Stimulated activated CD4-positive, alpha-beta T cell treated with anti-CD3 and anti-CD28 coated beads, Interleukin-12 subunit alpha, Interleukin-12 subunit beta, amount 100 ng/mL, for 4 hours (primary cell): ENCODE measurements at regions not wholly inside any gene's neighbourhood (a gene's known extent, or its start where the extent isn't known, plus 50 kb on each side); places are given as distances from the start of the nearest gene placed in this dataset.

Experiments
- DNase-seq: peaks from one replicate; pipeline ENCODE4 v3.0.0-alpha.2; 2020

- DNase-seq: no peak
These were observed 270.8 kb upstream of the NT5C1B start for GRCh38 chr2:18860179-18860578.

- DNase-seq: no peak
These were observed 267.4 kb upstream of the NT5C1B start for GRCh38 chr2:18856765-18857164.

- no peak for DNase-seq
These were observed 265.7 kb upstream of the NT5C1B start for GRCh38 chr2:18855027-18855426.

GRCh38 chr2:18849841-18850578 is 260.6 kb upstream of the NT5C1B start:
- no peak for DNase-seq

- no peak for DNase-seq
These were observed 259.3 kb upstream of the NT5C1B start for GRCh38 chr2:18848646-18849045.

- DNase-seq: no peak
These were observed 256.6 kb upstream of the NT5C1B start for GRCh38 chr2:18845854-18846445.

- no peak for DNase-seq
These were observed 253.5 kb upstream of the NT5C1B start for GRCh38 chr2:18842836-18843235.

- no peak for DNase-seq
These were observed 252.1 kb upstream of the NT5C1B start for GRCh38 chr2:18841248-18842150.

- no peak for DNase-seq
These were observed 247.9 kb upstream of the NT5C1B start for GRCh38 chr2:18837240-18837639.

- no peak for DNase-seq
These were observed 247.1 kb upstream of the NT5C1B start for GRCh38 chr2:18836436-18836835.

GRCh38 chr2:18835787-18836186 is 246.4 kb upstream of the NT5C1B start:
- DNase-seq: no peak

- no peak for DNase-seq
These were observed 245.0 kb upstream of the NT5C1B start for GRCh38 chr2:18834341-18834740.

GRCh38 chr2:18833941-18834340 is 244.6 kb upstream of the NT5C1B start:
- DNase-seq: no peak

- DNase-seq: no peak
These were observed 242.6 kb upstream of the NT5C1B start for GRCh38 chr2:18831916-18832510.

- DNase-seq: no peak
These were observed 241.6 kb upstream of the NT5C1B start for GRCh38 chr2:18830962-18831361.

GRCh38 chr2:18829976-18830375 is 240.6 kb upstream of the NT5C1B start:
- DNase-seq: no peak

GRCh38 chr2:18829251-18829902 is 240.0 kb upstream of the NT5C1B start:
- no peak for DNase-seq

- DNase-seq: no peak
These were observed 238.9 kb upstream of the NT5C1B start for GRCh38 chr2:18828296-18828695.

GRCh38 chr2:18825838-18826237 is 236.5 kb upstream of the NT5C1B start:
- no peak for DNase-seq

GRCh38 chr2:18824915-18825314 is 235.5 kb upstream of the NT5C1B start:
- DNase-seq: no peak

- DNase-seq: no peak
These were observed 235.0 kb upstream of the NT5C1B start for GRCh38 chr2:18824325-18824790.

- no peak for DNase-seq
These were observed 232.1 kb upstream of the NT5C1B start for GRCh38 chr2:18821431-18821830.

- DNase-seq: no peak
These were observed 231.6 kb upstream of the NT5C1B start for GRCh38 chr2:18820966-18821365.
